GM21717 (cell line): ENCODE measurements at regions not wholly inside any gene's neighbourhood (a gene's known extent, or its start where the extent isn't known, plus 50 kb on each side); places are given as distances from the start of the nearest gene placed in this dataset.
"Not testable (repeated sequence)": the region's sequence is repeated elsewhere in the genome, so short reads cannot be mapped to it uniquely, and the experiment has no call there.

Experiments
- ATAC-seq: cut with Tn5 transposase; IDR thresholded peaks from one replicate; pipeline ENCODE4 v1.9.1; 2021; ENCODE audit warnings: mild to moderate bottlenecking, moderate library complexity; ENCODE audit not compliant: unreplicated experiment

GRCh38 chr7:4519819-4520520 is 162.1 kb upstream of the FOXK1 start:
- no peak for ATAC-seq

GRCh38 chr7:4523219-4523618 is 158.9 kb upstream of the FOXK1 start:
- ATAC-seq = no peak

- ATAC-seq = no peak
These were observed 158.2 kb upstream of the FOXK1 start for GRCh38 chr7:4523873-4524272.

DNA sequence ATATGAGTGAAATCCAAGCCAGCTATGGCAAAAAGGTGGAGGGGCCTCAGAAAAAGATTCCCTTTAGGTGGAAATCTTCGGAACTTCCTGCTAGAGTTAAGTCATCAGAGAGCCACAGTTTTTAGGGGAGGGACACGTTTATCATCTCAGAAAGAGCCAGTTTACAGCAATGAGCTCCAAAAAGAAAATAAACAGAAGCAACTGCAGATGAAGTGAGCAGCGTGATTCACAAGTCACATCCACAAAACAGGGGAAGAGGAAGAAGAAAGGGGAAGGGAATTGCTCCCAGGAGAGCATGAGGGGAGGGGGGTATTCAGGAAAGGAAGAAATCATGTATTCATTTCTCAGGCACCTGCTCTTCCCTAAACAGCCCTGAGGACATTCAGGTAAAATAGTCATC is 156.2 kb upstream of the FOXK1 start:
- ATAC-seq = no peak

- ATAC-seq = no peak
These were observed 154.0 kb upstream of the FOXK1 start for GRCh38 chr7:4527988-4528636.

DNA sequence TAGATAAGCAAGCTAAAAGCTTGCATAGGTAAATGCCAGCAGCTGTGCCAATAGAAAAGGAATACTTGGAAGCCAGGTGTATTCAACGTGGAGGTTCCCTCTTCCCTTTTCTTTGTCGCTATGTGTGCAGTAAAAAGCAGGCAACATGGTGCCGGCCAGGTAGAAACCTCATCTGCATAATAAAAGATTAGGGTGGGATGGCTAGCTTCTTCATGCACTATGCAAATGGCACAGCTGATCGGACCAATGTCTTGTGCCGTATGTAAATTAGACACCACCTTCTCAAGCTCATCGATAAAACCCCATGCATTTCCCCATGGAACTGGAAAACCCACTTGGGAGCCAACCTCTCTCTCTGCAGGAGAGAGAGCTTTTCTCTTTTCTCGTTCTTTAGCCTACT is 150.9 kb upstream of the FOXK1 start:
- no peak for ATAC-seq

DNA sequence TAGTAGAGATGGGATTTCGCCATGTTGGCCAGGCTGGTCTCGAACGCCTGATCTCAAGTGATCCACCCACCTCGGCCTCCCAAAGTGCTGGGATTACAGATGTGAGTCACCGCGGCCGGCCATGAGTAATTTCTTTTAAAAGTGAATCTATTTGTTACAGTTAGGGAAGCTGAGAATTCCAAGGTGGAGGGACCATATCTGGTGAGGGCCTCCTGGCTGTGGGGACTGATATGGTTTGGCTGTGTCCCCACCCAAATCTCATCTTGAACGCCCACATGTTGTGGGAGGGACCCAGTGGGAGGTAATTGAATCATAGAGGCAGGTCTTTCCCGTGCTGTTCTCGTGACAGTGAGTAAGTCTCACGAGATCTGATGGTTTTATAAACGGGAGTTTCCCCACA is 148.8 kb upstream of the FOXK1 start:
- not testable (repeated sequence) for ATAC-seq

DNA sequence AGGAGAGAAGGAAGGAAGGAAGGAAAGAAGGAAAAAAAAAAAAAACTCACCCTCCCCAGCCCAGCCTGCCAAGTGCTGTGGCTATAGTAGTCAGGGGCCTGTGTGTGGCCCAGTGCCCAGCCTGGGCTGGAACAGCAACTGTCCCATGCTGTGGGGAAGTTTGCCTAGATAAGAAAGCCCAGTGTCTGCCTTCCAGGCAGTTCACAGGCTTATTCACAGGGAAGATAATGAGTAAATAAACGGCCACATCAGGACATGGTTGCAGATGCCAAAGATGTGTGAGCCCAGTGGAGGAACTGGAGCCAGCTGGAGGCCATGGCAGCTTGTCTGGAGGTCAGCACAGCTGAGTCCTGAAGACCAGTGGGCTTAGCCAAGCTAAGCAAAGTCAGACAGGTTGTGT is 132.4 kb upstream of the FOXK1 start:
- no peak for ATAC-seq

DNA sequence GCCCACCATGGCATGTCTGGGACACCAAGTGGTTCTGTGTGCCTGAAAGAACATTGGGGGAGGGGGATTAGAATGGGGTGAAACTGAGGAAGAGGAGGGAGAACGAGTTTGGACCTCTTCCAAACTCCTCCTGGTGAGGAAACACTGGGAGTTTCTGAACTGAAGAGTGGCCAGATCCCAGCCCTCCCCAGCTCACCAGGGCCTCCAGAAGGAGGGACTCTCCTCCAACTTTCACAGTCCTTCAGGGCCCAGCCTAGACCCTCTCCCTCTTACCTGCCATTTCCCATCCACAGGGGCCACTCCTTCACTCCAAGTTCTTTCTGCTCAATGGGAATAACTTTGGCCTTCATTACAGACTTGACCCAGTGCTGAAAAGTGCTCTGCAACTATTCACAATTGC is 132.0 kb upstream of the FOXK1 start:
- ATAC-seq = no peak

DNA sequence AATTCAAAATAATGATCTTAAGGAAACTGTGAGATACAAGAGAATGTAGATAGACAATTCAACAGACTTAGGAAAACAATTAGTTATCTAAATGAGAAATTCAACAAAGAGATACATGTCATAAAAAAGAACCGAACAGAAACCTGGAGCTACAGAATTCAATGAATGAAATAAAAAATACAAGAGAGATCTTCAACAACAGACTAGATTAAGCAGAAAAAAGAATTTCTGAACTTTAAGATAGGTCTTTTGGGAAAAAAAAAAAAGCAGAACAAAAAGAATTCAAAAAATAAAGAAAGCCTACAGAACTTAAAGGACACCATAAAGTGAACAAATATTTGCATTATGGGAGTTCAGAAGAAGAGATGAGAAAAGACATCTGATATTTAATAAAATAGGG is 129.1 kb upstream of the FOXK1 start:
- no peak for ATAC-seq

- no peak for ATAC-seq
These were observed 125.0 kb upstream of the FOXK1 start for GRCh38 chr7:4556868-4557793.

DNA sequence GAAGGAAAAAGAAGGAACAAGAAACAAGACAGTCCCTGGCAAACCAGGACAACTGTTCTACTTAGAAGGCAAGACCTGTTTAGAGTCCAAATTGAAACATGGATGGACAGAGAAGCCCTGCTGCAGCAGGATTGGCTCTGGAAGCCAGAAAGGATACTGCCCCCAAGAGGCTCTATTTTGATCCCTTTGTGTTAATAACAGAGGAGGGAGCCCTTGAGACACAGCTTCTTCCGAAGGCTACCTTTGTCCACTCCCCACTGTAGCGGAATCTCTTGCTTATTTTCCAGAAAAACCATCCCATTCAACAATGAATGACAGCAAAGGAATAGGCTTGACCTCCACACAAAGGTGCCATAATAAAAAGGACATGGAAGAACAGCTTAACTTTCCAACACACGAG is 120.3 kb upstream of the FOXK1 start:
- ATAC-seq = no peak

DNA sequence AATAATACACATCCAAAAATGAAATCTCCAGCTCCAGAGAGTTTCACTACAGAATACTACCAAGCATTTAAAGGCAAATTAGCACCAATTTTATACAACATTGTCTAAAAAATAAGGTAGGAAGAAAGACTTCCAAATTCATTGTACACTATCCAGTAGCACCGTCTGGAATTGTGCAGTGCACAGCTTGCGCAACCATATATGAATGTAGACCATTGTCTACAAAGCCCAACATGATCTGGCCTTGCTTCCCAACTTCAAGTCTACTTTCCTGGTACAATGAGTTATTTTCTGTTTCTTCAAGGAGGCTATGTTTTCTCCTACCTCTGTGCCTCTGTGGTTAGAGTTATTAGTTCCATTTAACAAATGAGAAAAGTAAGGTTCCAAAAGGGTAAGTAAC is 115.4 kb upstream of the FOXK1 start:
- no peak for ATAC-seq

DNA sequence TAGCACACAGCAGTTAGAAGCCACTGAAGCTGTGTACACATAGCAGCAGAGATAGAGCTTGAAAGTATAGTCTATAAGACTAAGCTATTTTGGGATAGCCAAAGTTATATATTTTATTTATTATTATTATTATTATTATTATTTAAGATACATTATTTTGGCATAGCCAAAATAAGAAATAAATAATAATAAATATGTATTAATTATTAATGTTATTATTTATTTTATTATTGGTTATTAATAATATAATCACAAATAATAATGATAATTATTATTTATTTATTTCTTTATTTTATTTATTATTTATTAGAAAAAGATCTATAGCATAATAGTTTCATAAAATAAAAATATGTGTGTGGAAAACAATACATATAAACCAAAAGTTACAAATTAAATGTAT is 107.2 kb upstream of the FOXK1 start:
- ATAC-seq = no peak

- no peak for ATAC-seq
These were observed 106.8 kb upstream of the FOXK1 start for GRCh38 chr7:4575254-4575653.

DNA sequence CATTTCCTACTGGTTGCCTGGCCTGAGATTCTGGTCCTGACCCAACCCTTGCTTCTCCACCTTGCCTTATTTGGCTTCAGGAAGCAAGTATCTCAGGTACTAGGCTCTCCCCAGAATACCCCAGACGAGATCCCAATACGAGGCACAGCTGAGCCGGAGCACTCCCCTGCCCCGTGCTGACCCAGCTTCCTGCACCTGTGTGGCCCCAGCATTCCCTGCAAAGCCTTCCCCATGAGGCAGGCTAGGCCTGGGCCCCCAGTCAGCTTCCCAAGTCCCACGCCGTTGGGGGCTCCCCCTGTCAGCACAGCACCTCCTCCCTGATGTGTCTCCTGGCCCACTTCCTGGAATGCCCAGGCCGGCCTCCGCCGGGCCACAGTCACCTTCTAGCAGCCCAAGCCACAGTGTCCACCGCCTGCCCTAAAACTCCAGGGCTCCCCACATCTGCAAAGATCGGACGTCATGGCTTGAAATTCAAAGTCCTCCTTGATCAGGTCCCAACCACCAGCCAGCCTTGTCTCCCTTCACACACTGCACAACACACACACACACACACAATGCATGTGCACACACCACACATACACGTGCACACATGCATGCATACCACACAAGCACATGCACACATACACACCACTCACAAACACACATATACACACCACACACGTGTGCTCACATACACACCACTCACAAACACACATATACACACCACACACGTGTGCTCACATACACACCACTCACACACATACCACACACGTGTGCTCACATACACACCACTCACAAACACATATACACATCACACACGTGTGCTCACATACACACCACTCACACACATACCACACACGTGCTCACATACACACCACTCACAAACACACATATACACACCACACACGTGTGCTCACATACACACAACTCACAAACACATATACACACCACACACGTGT is 78.9 kb upstream of the FOXK1 start:
- ATAC-seq = no peak

- ATAC-seq = no peak
These were observed 78.3 kb upstream of the FOXK1 start for GRCh38 chr7:4603843-4604231.

- ATAC-seq = no peak
These were observed 77.6 kb upstream of the FOXK1 start for GRCh38 chr7:4604456-4604940.

- no peak for ATAC-seq
These were observed 75.3 kb upstream of the FOXK1 start for GRCh38 chr7:4606797-4607196.

DNA sequence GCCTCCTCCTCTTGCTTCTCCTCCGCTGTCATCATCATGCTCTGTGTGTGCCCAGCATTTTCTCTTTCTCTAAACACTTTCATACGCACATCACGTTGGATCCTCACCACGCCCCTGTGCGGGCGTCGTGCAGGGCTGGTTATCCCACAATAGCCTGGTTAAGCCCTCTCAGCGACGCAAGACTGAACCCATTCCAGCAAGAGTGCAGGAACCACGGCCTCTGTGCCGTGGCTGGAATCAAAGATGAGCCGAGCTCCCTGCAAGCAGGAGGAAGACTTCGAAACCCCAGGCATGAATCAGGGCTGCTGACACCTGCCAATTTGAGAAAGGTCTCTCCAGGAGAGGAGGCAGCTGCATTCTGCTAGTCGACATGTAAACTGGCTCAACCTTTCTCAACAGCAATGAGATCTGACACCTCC is 74.8 kb upstream of the FOXK1 start:
- no peak for ATAC-seq

DNA sequence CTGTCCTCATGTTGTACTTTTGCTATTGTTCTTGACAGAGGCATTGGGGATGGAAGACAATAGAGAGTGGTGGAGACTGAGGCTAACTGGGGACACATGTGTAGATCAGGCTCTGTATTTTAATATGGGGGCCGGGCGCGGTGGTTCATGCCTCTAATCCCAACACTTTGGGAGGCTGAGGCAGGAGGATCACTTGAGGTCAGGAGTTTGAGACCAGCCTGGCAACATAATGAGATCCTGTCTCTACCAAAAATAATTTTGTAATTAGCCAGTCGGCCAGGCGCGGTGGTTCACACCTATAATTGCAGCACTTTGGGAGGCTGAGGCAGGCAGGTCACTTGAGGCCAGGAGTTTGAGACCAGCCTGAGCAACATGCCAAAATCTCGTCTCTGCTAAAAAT is 72.5 kb upstream of the FOXK1 start:
- not testable (repeated sequence) for ATAC-seq
